GM12878 (cell line): ENCODE measurements at regions not wholly inside any gene's neighbourhood (a gene's known extent, or its start where the extent isn't known, plus 50 kb on each side); places are given as distances from the start of the nearest gene placed in this dataset.
A peak's percentile ranks its signal among the peaks of the same experiment; 100 is the strongest.

Experiments
- ATAC-seq: fragments of 200-7000 bp; cut with Tn5 transposase; 3 replicates; pipeline ENCODE4 v1.9.1; 2020; ENCODE audit warnings: mild to moderate bottlenecking, moderate library complexity
- BruUV-seq: library from RNA; stranded (reverse); fragments of 400-500 nt; replicated peaks from 2 replicates; lab custom pipeline; 2021; lab: Mats Ljungman, UMichigan
- CTCF ChIA-PET: fragments of 300-600 bp; sonication (Branson Sonifier 250); formaldehyde crosslinking; extraction: SDS; loops from one replicate; lab custom pipeline; 2021; ENCODE audit warnings: inconsistent platforms; lab: Yijun Ruan, JAX
- POLR2A ChIA-PET: fragments of 350-600 bp; formaldehyde crosslinking; extraction: SDS; loops from one replicate; lab custom pipeline; 2021; ENCODE audit warnings: inconsistent platforms; lab: Charles Lee
- RAD21 ChIA-PET: fragments of 300-600 bp; sonication (Branson Sonifier 250); formaldehyde crosslinking; loops from one replicate; lab custom pipeline; 2023; ENCODE audit warnings: antibody characterized with exemption; ENCODE audit not compliant: unreplicated experiment; lab: Charles Lee
- SMC1A ChIA-PET: fragments of 300-600 bp; sonication (Branson Sonifier 250); formaldehyde crosslinking; loops from one replicate; lab custom pipeline; 2023; ENCODE audit not compliant: unreplicated experiment, uncharacterized antibody; lab: Charles Lee
- DNase-seq: peaks from one replicate; pipeline ENCODE4 v3.0.0-alpha.2; 2011; ENCODE audit warnings: low read depth, low spot score
- FAIRE-seq: peaks from 3 replicates; lab custom pipeline; 2011; peaks lifted over from hg19 to GRCh38; lab: Jason Lieb, UNC
- H2AFZ ChIP-seq: 2 replicates; pipeline ENCODE4 v1.6.0; 2011; ENCODE audit warnings: low read depth, low read length, control low read depth; ENCODE audit not compliant: control insufficient read depth
- H3K27ac ChIP-seq: 2 replicates; pipeline ENCODE4 v1.5.1; 2011; ENCODE audit warnings: control low read depth; ENCODE audit not compliant: control insufficient read depth, insufficient read depth
- H3K27me3 ChIP-seq, 2 experiments: replicated peaks in 1 of 2; 2 replicates each; pipeline versions ENCODE4 v1.6.0 to v1.6.1; 2011; ENCODE audit warnings: low read length in 1 of 2; ENCODE audit not compliant: control insufficient read depth in 2 of 2, insufficient read depth in 2 of 2
- H3K36me3 ChIP-seq, 2 experiments: 2 replicates each; pipeline ENCODE4 v1.5.1; 2011; ENCODE audit warnings: low read length in 1 of 2; ENCODE audit not compliant: control insufficient read depth in 2 of 2, insufficient read depth in 2 of 2
- H3K4me1 ChIP-seq: 2 replicates; pipeline ENCODE4 v1.6.1; 2011; ENCODE audit warnings: mild to moderate bottlenecking, low read length, moderate library complexity, mixed read lengths; ENCODE audit not compliant: control insufficient read depth, insufficient read depth
- H3K4me2 ChIP-seq: 2 replicates; pipeline ENCODE4 v1.6.0; 2011; ENCODE audit warnings: control low read depth; ENCODE audit not compliant: control insufficient read depth, insufficient read depth
- H3K4me3 ChIP-seq: fragments of 200-600 bp; sonication (generic); 2 replicates; pipeline ENCODE4 v1.5.1; 2016
- H3K79me2 ChIP-seq: 2 replicates; pipeline ENCODE4 v1.6.0; 2011; ENCODE audit warnings: low read length; ENCODE audit not compliant: control insufficient read depth, insufficient read depth
- H3K9ac ChIP-seq: 2 replicates; pipeline ENCODE4 v1.8.0; 2011; ENCODE audit warnings: low read length, control low read depth, mixed read lengths; ENCODE audit not compliant: control insufficient read depth, insufficient read depth
- H3K9me3 ChIP-seq: replicated peaks from 3 replicates; pipeline ENCODE4 v1.5.1; 2011; ENCODE audit warnings: mild to moderate bottlenecking, low read length; ENCODE audit not compliant: control insufficient read depth, insufficient read depth
- H4K20me1 ChIP-seq: 2 replicates; pipeline ENCODE4 v1.6.0; 2011; ENCODE audit not compliant: control insufficient read depth, insufficient read depth
- BHLHE40 ChIP-seq, 2 experiments: fragments of 450-650 bp in 1 of 2; IDR thresholded peaks; 2 replicates each; pipeline ENCODE4 v1.6.1; 2011 to 2017; ENCODE audit warnings: low read depth in 2 of 2, borderline replicate concordance in 1 of 2, improper control_type of control experiment in 1 of 2, low read length in 1 of 2, mild to moderate bottlenecking in 1 of 2
- CBX5 ChIP-seq: sonication (generic); IDR thresholded peaks from 2 replicates; pipeline ENCODE4 v1.6.1; 2016; ENCODE audit warnings: low read depth, moderate library complexity, mild to moderate bottlenecking, inconsistent platforms
- EZH2 ChIP-seq: IDR thresholded peaks from 2 replicates; pipeline ENCODE4 v1.6.1; 2012; ENCODE audit warnings: low read depth, mild to moderate bottlenecking, control low read depth, inconsistent platforms, low read length, borderline replicate concordance; ENCODE audit not compliant: control insufficient read depth
- FOXK2 ChIP-seq: fragments of 450-650 bp; IDR thresholded peaks from 2 replicates; pipeline ENCODE4 v1.6.1; 2017; ENCODE audit warnings: mild to moderate bottlenecking, moderate library complexity
- MYB ChIP-seq: fragments of 150-350 bp; IDR thresholded peaks from 2 replicates; pipeline ENCODE4 v1.6.1; 2014; ENCODE audit warnings: mild to moderate bottlenecking, low read depth, low read length, borderline replicate concordance
- NFXL1 ChIP-seq: fragments of 450-650 bp; IDR thresholded peaks from 2 replicates; pipeline ENCODE4 v1.6.1; 2017; ENCODE audit warnings: antibody characterized with exemption, mild to moderate bottlenecking, borderline replicate concordance
- NRF1 ChIP-seq: conservative IDR thresholded peaks from 2 replicates; pipeline ENCODE4 v1.6.1; 2011; ENCODE audit warnings: mild to moderate bottlenecking, low read depth, low read length, improper control_type of control experiment
- PRDM15 ChIP-seq: fragments of 450-650 bp; formaldehyde crosslinking; IDR thresholded peaks from 2 replicates; pipeline ENCODE4 v1.4.0; 2020; ENCODE audit warnings: mild to moderate bottlenecking, moderate library complexity
- SMARCA5 ChIP-seq: fragments of 450-650 bp; IDR thresholded peaks from 2 replicates; pipeline ENCODE4 v1.6.1; 2017; ENCODE audit warnings: mild to moderate bottlenecking
- STAT1 ChIP-seq: fragments of 450-650 bp; conservative IDR thresholded peaks from 2 replicates; pipeline ENCODE4 v1.6.1; 2014; ENCODE audit warnings: antibody characterized with exemption, mild to moderate bottlenecking
- SUPT20H ChIP-seq: IDR thresholded peaks from 2 replicates; pipeline ENCODE4 v1.6.1; 2011; ENCODE audit warnings: low read depth, mild to moderate bottlenecking, low read length, moderate library complexity, borderline replicate concordance; ENCODE audit not compliant: control insufficient read depth
- YY1 ChIP-seq: IDR thresholded peaks from 2 replicates; pipeline ENCODE4 v1.6.1; 2011; ENCODE audit warnings: low read depth, mild to moderate bottlenecking, low read length
- WGBS: methylation state at CpG from one replicate; pipeline ENCODE4 v1.1.6; 2016; ENCODE audit warnings: low lambda C conversion rate; ENCODE audit not compliant: insufficient replicate concordance, insufficient coverage; ENCODE audit errors: missing lambda C conversion rate; 5-methylcytosine and 5-hydroxymethylcytosine counted together
- in situ Hi-C: fragments of 300-500 bp; cut with MboI; formaldehyde crosslinking; loops from 9 replicates; pipeline ENCODE4 v1.14.3; 2018; ENCODE audit warnings: mixed read lengths
- intact Hi-C: fragments of 100-400 bp; cut with micrococcal nuclease; formaldehyde crosslinking; loops from one replicate; pipeline ENCODE4 v1.14.2; 2022; ENCODE audit not compliant: unreplicated experiment

DNA sequence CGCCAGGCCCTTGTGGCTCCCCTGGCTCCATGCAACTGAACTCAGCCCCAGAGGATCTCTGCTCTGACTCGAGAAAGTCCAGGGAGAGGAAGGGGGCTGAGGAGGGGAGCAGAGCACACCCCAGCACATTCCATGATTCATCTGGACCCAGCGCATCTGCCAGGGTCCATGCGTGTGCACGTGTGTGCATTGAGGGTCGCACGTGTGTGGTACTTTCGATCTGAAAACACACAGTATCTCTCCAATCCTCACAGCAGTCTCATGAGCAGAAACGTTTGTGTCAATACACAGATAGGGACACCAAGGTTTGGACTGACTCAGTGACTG lies 146.4 kb upstream of the ID2 start:
- intact Hi-C loops (no loop called here), in situ Hi-C loops (no loop called here)
- ChIA-PET SMC1A (interaction anchor here (1.1 to 10.9 kb wide), 2 partner anchors 14 to 40 kb away, joined by 3 to 284 read pairs; no protein-coding TSS in a partner anchor), POLR2A (interaction anchor here (1.3 kb wide), 1 partner anchor 146 kb away, joined by 3 read pairs; the partner anchor contains the start of gene ID2), CTCF (no interaction called here), RAD21 (interaction anchor here (1.7 to 10.3 kb wide), 2 partner anchors 14 to 149 kb away, joined by 5 to 322 read pairs; no protein-coding TSS in a partner anchor)
- no peak overlapping the region for H3K9ac ChIP-seq
- H3K4me3 ChIP-seq: no peak overlapping the region
- WGBS: 27% methylated on average over 9 of the region's 9 CpGs
- ATAC-seq (peak; percentile 9; the same call in 1 of the 3 replicates), FAIRE-seq (no peak), DNase-seq (no peak)
- H4K20me1 ChIP-seq: no peaks in the 10 kb centered on the region
- H3K9me3 ChIP-seq: peaks cover 11% of the 10 kb centered on the region; the same call in 2 of the 3 replicates
- no peak overlapping the region; the same call in 1 of the 2 replicates for H2AFZ ChIP-seq
- H3K27ac ChIP-seq: no peak overlapping the region
- no peak overlapping the region for H3K4me2 ChIP-seq
- BruUV-seq: no TSS peak
- H3K4me1 ChIP-seq: peaks cover 20% of the 10 kb centered on the region
- TF ChIP-seq FOXK2 (no peak), BHLHE40 (IDR thresholded peaks at IDR 0.05; ENCODE audit: borderline replicate concordance in 1 of 2, low read depth in 2 of 2, low read length in 1 of 2) (peak; percentile 57 to 64; a peak in 2 of 4 replicates), SMARCA5 (no peak)
- H3K36me3 ChIP-seq: no peaks in the 10 kb centered on the region
- H3K27me3 ChIP-seq: no peaks in the 10 kb centered on the region
- H3K79me2 ChIP-seq: no peaks in the 10 kb centered on the region

GRCh38 chr2:8535821-8536685 lies 145.8 kb upstream of the ID2 start:
- Histone ChIP-seq H3K4me2 (no peak overlapping the region), H3K9ac (no peak overlapping the region), H3K27ac (no peak overlapping the region), H2AFZ (no peak overlapping the region; the same call in 1 of the 2 replicates), H4K20me1 (no peaks in the 10 kb centered on the region), H3K9me3 (peaks cover 9% of the 10 kb centered on the region; the same call in 2 of the 3 replicates), H3K4me3 (no peak overlapping the region), H3K27me3 (no peaks in the 10 kb centered on the region), H3K79me2 (no peaks in the 10 kb centered on the region), H3K36me3 (no peaks in the 10 kb centered on the region), H3K4me1 (peaks cover 26% of the 10 kb centered on the region)
- POLR2A ChIA-PET: interaction anchor here (1.0 to 5.5 kb wide), 4 partner anchors 8 to 146 kb away, joined by 3 to 42 read pairs (median 4); partner anchors contain the start of gene ID2
- DNase-seq (no peak), ATAC-seq (peak; percentile 26), FAIRE-seq (no peak)
- CTCF ChIA-PET: no interaction called here
- no TSS peak for BruUV-seq
- SMC1A ChIA-PET: interaction anchor here (1.0 to 10.9 kb wide), 4 partner anchors 14 to 144 kb away, joined by 3 to 284 read pairs (median 4); no protein-coding TSS in a partner anchor
- in situ Hi-C loops: no loop called here
- WGBS: 18% methylated on average over 19 of the region's 19 CpGs
- RAD21 ChIA-PET: interaction anchor here (1.7 to 10.3 kb wide), 2 partner anchors 14 to 148 kb away, joined by 5 to 322 read pairs; no protein-coding TSS in a partner anchor
- intact Hi-C loops: no loop called here
- TF ChIP-seq YY1 (no peak), NFXL1 (no peak), MYB (no peak), EZH2 (no peak), SUPT20H (no peak), STAT1 (no peak), NRF1 (no peak), PRDM15 (CRISPR knock-in tag) (no peak), CBX5 (no peak)
